PFSK-1 (cell line): ENCODE measurements at regions not wholly inside any gene's neighbourhood (a gene's known extent, or its start where the extent isn't known, plus 50 kb on each side); places are given as distances from the start of the nearest gene placed in this dataset.

Experiments
- POLR2AphosphoS5 ChIP-seq: IDR thresholded peaks from 2 replicates; pipeline ENCODE4 v1.6.1; 2012; ENCODE audit warnings: low read depth, mild to moderate bottlenecking, control low read depth, low read length, moderate library complexity
- TAF1 ChIP-seq: IDR thresholded peaks from 2 replicates; pipeline ENCODE4 v1.6.1; 2012; ENCODE audit warnings: low read length, control low read depth, borderline replicate concordance; ENCODE audit not compliant: insufficient read depth

- no peak for TF ChIP-seq TAF1
- TF ChIP-seq POLR2AphosphoS5, result no peak
Measured at GRCh38 chr13:106049171-106049570, 486.3 kb downstream of the EFNB2 start.
